IMR-90 (cell line): ENCODE measurements at regions not wholly inside any gene's neighbourhood (a gene's known extent, or its start where the extent isn't known, plus 50 kb on each side); places are given as distances from the start of the nearest gene placed in this dataset.

Experiments
- ATAC-seq: fragments of 200-7000 bp; cut with Tn5 transposase; 2 replicates; pipeline ENCODE4 v1.9.1; 2020; ENCODE audit warnings: low read depth, mild to moderate bottlenecking, moderate library complexity
- BruUV-seq: library from RNA; stranded (reverse); fragments of 400-500 nt; replicated peaks from 2 replicates; lab custom pipeline; 2021; lab: Mats Ljungman, UMichigan
- CTCF ChIA-PET: fragments of 300-600 bp; formaldehyde crosslinking; extraction: SDS; loops from one replicate; lab custom pipeline; 2021; ENCODE audit warnings: antibody characterized with exemption; lab: Yijun Ruan, JAX
- POLR2A ChIA-PET: fragments of 300-600 bp; sonication (Branson Sonifier 250); formaldehyde crosslinking; loops from one replicate; lab custom pipeline; 2022; ENCODE audit warnings: antibody characterized with exemption; ENCODE audit not compliant: unreplicated experiment; lab: Charles Lee
- DNase-seq: peaks from one replicate; pipeline ENCODE4 v3.0.0; 2013
- H2AFZ ChIP-seq: replicated peaks from 2 replicates; pipeline ENCODE3; 2013; ENCODE audit warnings: low read length, mild to moderate bottlenecking; ENCODE audit not compliant: poor library complexity
- H2AK5ac ChIP-seq: 2 replicates; pipeline ENCODE4 v1.6.1; 2013; ENCODE audit warnings: low read depth, low read length, inconsistent platforms
- H2AK9ac ChIP-seq: replicated peaks from 2 replicates; pipeline ENCODE3; 2013; ENCODE audit warnings: mild to moderate bottlenecking, low read depth, low read length, moderate library complexity; ENCODE audit not compliant: poor library complexity
- H2BK120ac ChIP-seq: 2 replicates; pipeline ENCODE4 v1.6.1; 2013; ENCODE audit warnings: low read depth, low read length, inconsistent platforms
- H2BK15ac ChIP-seq: 3 replicates; pipeline ENCODE4 v1.6.1; 2013; ENCODE audit warnings: low read depth, low read length, inconsistent platforms
- H2BK20ac ChIP-seq: 2 replicates; pipeline ENCODE4 v1.6.1; 2013; ENCODE audit warnings: low read depth, mild to moderate bottlenecking, inconsistent platforms, low read length, moderate library complexity
- H2BK5ac ChIP-seq: 2 replicates; pipeline ENCODE4 v1.6.1; 2013; ENCODE audit warnings: mild to moderate bottlenecking, low read depth, low read length, inconsistent platforms; ENCODE audit not compliant: poor library complexity, severe bottlenecking
- H3K14ac ChIP-seq: replicated peaks from 2 replicates; pipeline ENCODE4 v1.6.1; 2013; ENCODE audit warnings: low read depth, low read length, inconsistent platforms
- H3K18ac ChIP-seq: 2 replicates; pipeline ENCODE4 v1.6.1; 2013; ENCODE audit warnings: low read depth, low read length, control low read depth
- H3K23ac ChIP-seq: 2 replicates; pipeline ENCODE4 v1.6.1; 2013; ENCODE audit warnings: low read depth, low read length, inconsistent platforms
- H3K27ac ChIP-seq: 2 replicates; pipeline ENCODE4 v1.5.1; 2013; ENCODE audit warnings: mild to moderate bottlenecking, control low read depth, low read length; ENCODE audit not compliant: insufficient read depth
- H3K27me3 ChIP-seq: 2 replicates; pipeline ENCODE4 v1.6.1; 2013; ENCODE audit warnings: low read length; ENCODE audit not compliant: control insufficient read depth, insufficient read depth
- H3K36me3 ChIP-seq: 2 replicates; pipeline ENCODE4 v1.6.1; 2013; ENCODE audit warnings: low read length, mixed read lengths; ENCODE audit not compliant: control insufficient read depth, insufficient read depth
- H3K4ac ChIP-seq: 2 replicates; pipeline ENCODE4 v1.6.1; 2013; ENCODE audit warnings: low read depth, low read length, inconsistent platforms
- H3K4me1 ChIP-seq: 2 replicates; pipeline ENCODE4 v1.6.1; 2013; ENCODE audit warnings: low read length, mixed read lengths; ENCODE audit not compliant: control insufficient read depth, insufficient read depth
- H3K4me2 ChIP-seq: 2 replicates; pipeline ENCODE4 v1.6.1; 2013; ENCODE audit warnings: low read depth, mild to moderate bottlenecking, control low read depth, low read length, moderate library complexity
- H3K4me3 ChIP-seq: 2 replicates; pipeline ENCODE4 v1.5.1; 2013; ENCODE audit warnings: low read depth, mild to moderate bottlenecking, control low read depth, low read length, moderate library complexity; ENCODE audit not compliant: insufficient read depth
- H3K56ac ChIP-seq: 2 replicates; pipeline ENCODE4 v1.6.1; 2013; ENCODE audit warnings: low read length, inconsistent platforms; ENCODE audit not compliant: insufficient read depth; ENCODE audit errors: extremely low read depth
- H3K79me1 ChIP-seq, 2 experiments: 2 replicates each; pipeline ENCODE4 v1.6.1; 2013; ENCODE audit warnings: low read length in 2 of 2, inconsistent platforms in 1 of 2, low read depth in 1 of 2
- H3K9ac ChIP-seq: 2 replicates; pipeline ENCODE4 v1.6.1; 2013; ENCODE audit warnings: low read depth, low read length, control low read depth
- H3K9me1 ChIP-seq: 2 replicates; pipeline ENCODE4 v1.6.1; 2013; ENCODE audit warnings: low read length, inconsistent platforms; ENCODE audit not compliant: insufficient read depth
- H3K9me3 ChIP-seq: 2 replicates; pipeline ENCODE4 v1.6.1; 2013; ENCODE audit warnings: low read length; ENCODE audit not compliant: control insufficient read depth, insufficient read depth
- H4K20me1 ChIP-seq: 2 replicates; pipeline ENCODE4 v1.6.1; 2013; ENCODE audit warnings: low read length, inconsistent platforms; ENCODE audit not compliant: insufficient read depth
- H4K5ac ChIP-seq: 2 replicates; pipeline ENCODE4 v1.6.1; 2013; ENCODE audit warnings: mild to moderate bottlenecking, low read depth, low read length, control low read depth
- H4K8ac ChIP-seq, 2 experiments: 2 replicates each; pipeline ENCODE4 v1.6.1; 2013; ENCODE audit warnings: low read depth in 2 of 2, low read length in 2 of 2, control low read depth in 1 of 2, inconsistent platforms in 1 of 2
- H4K91ac ChIP-seq: 2 replicates; pipeline ENCODE4 v1.6.1; 2013; ENCODE audit warnings: low read depth, low read length, inconsistent platforms; ENCODE audit not compliant: insufficient read depth
- MAZ ChIP-seq: IDR thresholded peaks from 2 replicates; pipeline ENCODE4 v1.6.1; 2012; ENCODE audit warnings: low read depth, mild to moderate bottlenecking, low read length, improper control_type of control experiment, moderate library complexity, borderline replicate concordance
- RAD21 ChIP-seq: IDR thresholded peaks from 2 replicates; pipeline ENCODE4 v1.6.1; 2012; ENCODE audit warnings: low read length, improper control_type of control experiment
- RCOR1 ChIP-seq: IDR thresholded peaks from 2 replicates; pipeline ENCODE4 v1.6.1; 2012; ENCODE audit warnings: mild to moderate bottlenecking, low read length, improper control_type of control experiment; ENCODE audit not compliant: insufficient replicate concordance
- SMC3 ChIP-seq: fragments of 150-350 bp; IDR thresholded peaks from 2 replicates; pipeline ENCODE4 v1.6.1; 2016; ENCODE audit warnings: low read depth, mild to moderate bottlenecking, antibody characterized with exemption, low read length, moderate library complexity
- USF2 ChIP-seq: fragments of 150-350 bp; IDR thresholded peaks from 2 replicates; pipeline ENCODE4 v1.6.1; 2017; ENCODE audit warnings: mild to moderate bottlenecking, antibody characterized with exemption, low read length, low read depth
- dilution Hi-C: fragments of 300-500 bp; cut with HindIII; formaldehyde crosslinking; loops from one replicate; pipeline ENCODE4 v1.14.3; 2018; ENCODE audit warnings: low sequenced_read_pairs; ENCODE audit not compliant: unreplicated experiment
- in situ Hi-C: fragments of 300-500 bp; cut with MboI; formaldehyde crosslinking; loops from 3 replicates; pipeline ENCODE4 v1.14.3; 2019; ENCODE audit warnings: low sequenced_read_pairs, inconsistent platforms, mixed read lengths
- intact Hi-C: fragments of 100-400 bp; cut with micrococcal nuclease; formaldehyde crosslinking; loops from 2 replicates; pipeline ENCODE4 v1.10.0; 2022
- TF ChIP-seq, protein P1 (sequence below): conservative IDR thresholded peaks from 2 replicates; pipeline ENCODE4 v1.5.1; 2012; ENCODE audit warnings: mild to moderate bottlenecking, low read depth, low read length, improper control_type of control experiment

DNA sequence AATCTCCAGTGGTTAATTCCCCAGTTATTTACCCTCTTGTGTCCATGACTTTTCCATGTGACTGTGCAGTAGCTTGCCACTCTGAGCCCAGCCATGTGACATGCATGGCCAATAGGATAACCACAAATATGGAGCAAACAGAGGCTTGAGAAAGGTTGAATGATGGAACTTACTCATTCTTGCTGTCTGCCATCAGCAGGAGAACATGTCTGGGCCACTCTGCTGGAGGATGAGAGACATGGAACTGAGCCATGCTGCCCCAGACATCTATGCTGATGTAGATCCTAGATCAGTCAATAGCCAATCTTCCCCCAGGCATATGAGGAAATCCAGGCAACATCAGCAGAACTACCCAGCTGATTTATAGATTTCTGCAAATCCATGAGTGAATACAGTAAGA is 992.3 kb upstream of the FANCL start:
- Histone ChIP-seq H3K36me3 (no peaks in the 10 kb centered on the region), H2AK9ac (no peak overlapping the region), H2BK20ac (no peak overlapping the region), H3K27ac (no peak overlapping the region), H3K4ac (no peak overlapping the region), H3K4me1 (no peaks in the 10 kb centered on the region), H3K18ac (no peak overlapping the region), H2AFZ (no peak overlapping the region), H3K9me3 (no peaks in the 10 kb centered on the region), H3K56ac (no peak overlapping the region), H2BK15ac (no peak overlapping the region), H3K23ac (no peak overlapping the region), H3K9me1 (no peaks in the 10 kb centered on the region), H4K91ac (no peak overlapping the region), H2BK120ac (no peak overlapping the region), H4K5ac (no peak overlapping the region), H2AK5ac (no peak overlapping the region), H2BK5ac (no peak overlapping the region), H3K14ac (no peak overlapping the region), H3K4me3 (no peak overlapping the region), H4K20me1 (no peaks in the 10 kb centered on the region), H3K79me1 (no peaks in the 10 kb centered on the region), H4K8ac (no peak overlapping the region), H3K4me2 (no peak overlapping the region), H3K9ac (no peak overlapping the region), H3K27me3 (no peaks in the 10 kb centered on the region)
- dilution Hi-C loops: no loop called here
- TF ChIP-seq MAZ (no peak), SMC3 (no peak), RAD21 (no peak), USF2 (no peak), RCOR1 (no peak)
- TF ChIP-seq, protein P1, sequence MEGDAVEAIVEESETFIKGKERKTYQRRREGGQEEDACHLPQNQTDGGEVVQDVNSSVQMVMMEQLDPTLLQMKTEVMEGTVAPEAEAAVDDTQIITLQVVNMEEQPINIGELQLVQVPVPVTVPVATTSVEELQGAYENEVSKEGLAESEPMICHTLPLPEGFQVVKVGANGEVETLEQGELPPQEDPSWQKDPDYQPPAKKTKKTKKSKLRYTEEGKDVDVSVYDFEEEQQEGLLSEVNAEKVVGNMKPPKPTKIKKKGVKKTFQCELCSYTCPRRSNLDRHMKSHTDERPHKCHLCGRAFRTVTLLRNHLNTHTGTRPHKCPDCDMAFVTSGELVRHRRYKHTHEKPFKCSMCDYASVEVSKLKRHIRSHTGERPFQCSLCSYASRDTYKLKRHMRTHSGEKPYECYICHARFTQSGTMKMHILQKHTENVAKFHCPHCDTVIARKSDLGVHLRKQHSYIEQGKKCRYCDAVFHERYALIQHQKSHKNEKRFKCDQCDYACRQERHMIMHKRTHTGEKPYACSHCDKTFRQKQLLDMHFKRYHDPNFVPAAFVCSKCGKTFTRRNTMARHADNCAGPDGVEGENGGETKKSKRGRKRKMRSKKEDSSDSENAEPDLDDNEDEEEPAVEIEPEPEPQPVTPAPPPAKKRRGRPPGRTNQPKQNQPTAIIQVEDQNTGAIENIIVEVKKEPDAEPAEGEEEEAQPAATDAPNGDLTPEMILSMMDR: no peak
- no peak for ATAC-seq
- ChIA-PET POLR2A (no interaction called here), CTCF (no interaction called here)
- no peak for DNase-seq
- in situ Hi-C loops: no loop called here
- BruUV-seq: no TSS peak
- intact Hi-C loops: no loop called here
